Thyroid gland (tissue), 4 donors: ENCODE measurements at regions not wholly inside any gene's neighbourhood (a gene's known extent, or its start where the extent isn't known, plus 50 kb on each side); places are given as distances from the start of the nearest gene placed in this dataset.

Experiments
- POLR2A ChIP-seq, 2 donors: fragments of 450-650 bp; IDR thresholded peaks; one replicate each; pipeline ENCODE4 v1.6.1; 2017; ENCODE audit warnings: antibody characterized with exemption in 2 of 2, mild to moderate bottlenecking in 2 of 2, moderate library complexity in 1 of 2
- TF ChIP-seq, protein P1 (sequence below), 6 experiments: fragments of 200-600 bp in 3 of 6; fragments of 450-650 bp in 3 of 6; sonication (generic) in 3 of 6; IDR thresholded peaks; one replicate each; pipeline ENCODE4 v1.5.1; 2016 to 2019; ENCODE audit warnings: antibody characterized with exemption in 6 of 6, mild to moderate bottlenecking in 2 of 6, inconsistent platforms in 1 of 6, moderate library complexity in 1 of 6

GRCh38 chr7:148521271-148521670 lies 69.3 kb upstream of the C7orf33 start:
- no peak for TF ChIP-seq POLR2A (IDR thresholded peaks at IDR 0.05)
- TF ChIP-seq, protein P1, sequence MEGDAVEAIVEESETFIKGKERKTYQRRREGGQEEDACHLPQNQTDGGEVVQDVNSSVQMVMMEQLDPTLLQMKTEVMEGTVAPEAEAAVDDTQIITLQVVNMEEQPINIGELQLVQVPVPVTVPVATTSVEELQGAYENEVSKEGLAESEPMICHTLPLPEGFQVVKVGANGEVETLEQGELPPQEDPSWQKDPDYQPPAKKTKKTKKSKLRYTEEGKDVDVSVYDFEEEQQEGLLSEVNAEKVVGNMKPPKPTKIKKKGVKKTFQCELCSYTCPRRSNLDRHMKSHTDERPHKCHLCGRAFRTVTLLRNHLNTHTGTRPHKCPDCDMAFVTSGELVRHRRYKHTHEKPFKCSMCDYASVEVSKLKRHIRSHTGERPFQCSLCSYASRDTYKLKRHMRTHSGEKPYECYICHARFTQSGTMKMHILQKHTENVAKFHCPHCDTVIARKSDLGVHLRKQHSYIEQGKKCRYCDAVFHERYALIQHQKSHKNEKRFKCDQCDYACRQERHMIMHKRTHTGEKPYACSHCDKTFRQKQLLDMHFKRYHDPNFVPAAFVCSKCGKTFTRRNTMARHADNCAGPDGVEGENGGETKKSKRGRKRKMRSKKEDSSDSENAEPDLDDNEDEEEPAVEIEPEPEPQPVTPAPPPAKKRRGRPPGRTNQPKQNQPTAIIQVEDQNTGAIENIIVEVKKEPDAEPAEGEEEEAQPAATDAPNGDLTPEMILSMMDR (IDR thresholded peaks at IDR 0.05) = no peak
